ENCODE measurements at regions not wholly inside any gene's neighbourhood (a gene's known extent, or its start where the extent isn't known, plus 50 kb on each side); places are given as distances from the start of the nearest gene placed in this dataset.

- TF ChIP-seq CTCF (IDR thresholded peaks at IDR 0.05 in 8 of 11, conservative IDR thresholded peaks at IDR 0.05 in 3 of 11) (no peak), POLR2A (IDR thresholded peaks at IDR 0.05) (no peak)
Measured at GRCh38 chr11:130715085-130715876, 201.0 kb downstream of the SNX19 start.

Measured in spleen (tissue), 7 donors.